ENCODE measurements at regions not wholly inside any gene's neighbourhood (a gene's known extent, or its start where the extent isn't known, plus 50 kb on each side); places are given as distances from the start of the nearest gene placed in this dataset.

- Histone ChIP-seq H3K9me2 (ENCODE audit: insufficient read depth, low read length) (no peaks in the 10 kb centered on the region), H2AFZ (ENCODE audit: low read length) (no peak overlapping the region), H3K4me3 (ENCODE audit: low read depth, low read length, poor library complexity, severe bottlenecking) (no peak overlapping the region), H3K4me1 (ENCODE audit: insufficient read depth, low read length, poor library complexity, severe bottlenecking) (no peaks in the 10 kb centered on the region), H3K9me3 (ENCODE audit: low read length) (no peaks in the 10 kb centered on the region), H4K20me1 (ENCODE audit: insufficient read depth, low read length) (no peaks in the 10 kb centered on the region), H3K36me3 (ENCODE audit: insufficient read depth, low read length) (no peaks in the 10 kb centered on the region), H3K4me2 (ENCODE audit: low read length) (no peak overlapping the region), H3K27ac (ENCODE audit: low read depth, low read length, poor library complexity, severe bottlenecking) (no peak overlapping the region), H3K79me2 (ENCODE audit: insufficient read depth, low read depth, low read length) (no peaks in the 10 kb centered on the region)
- no peak for TF ChIP-seq EZH2phosphoT487 (IDR thresholded peaks at IDR 0.05; ENCODE audit: borderline replicate concordance, low read depth, low read length)
- no peak for TF ChIP-seq CTCF (conservative IDR thresholded peaks at IDR 0.05; ENCODE audit: low read length)
- no peak for DNase-seq (ENCODE audit: low spot score)
- CTCF ChIA-PET (ENCODE audit: unreplicated experiment), result no interaction called here
- intact Hi-C loops (cut with micrococcal nuclease; ENCODE audit: unreplicated experiment), result no loop called here
- BruUV-seq (replicated peaks), result no TSS peak
- POLR2A ChIA-PET, result interaction anchor here (0.6 kb wide), 1 partner anchor 448 kb away, joined by 3 read pairs; no protein-coding TSS in a partner anchor
Observed at GRCh38 chr2:41420219-41420618, 627.6 kb upstream of the PKDCC start.

GRCh38 chr2:41420872-41421271 is 626.9 kb upstream of the PKDCC start:
- intact Hi-C loops (cut with micrococcal nuclease; ENCODE audit: unreplicated experiment), result no loop called here
- Histone ChIP-seq H4K20me1 (ENCODE audit: insufficient read depth, low read length) (no peaks in the 10 kb centered on the region), H3K27ac (ENCODE audit: low read depth, low read length, poor library complexity, severe bottlenecking) (no peak overlapping the region), H2AFZ (ENCODE audit: low read length) (no peak overlapping the region), H3K9me3 (ENCODE audit: low read length) (no peaks in the 10 kb centered on the region), H3K4me2 (ENCODE audit: low read length) (no peak overlapping the region), H3K4me1 (ENCODE audit: insufficient read depth, low read length, poor library complexity, severe bottlenecking) (no peaks in the 10 kb centered on the region), H3K36me3 (ENCODE audit: insufficient read depth, low read length) (no peaks in the 10 kb centered on the region), H3K4me3 (ENCODE audit: low read depth, low read length, poor library complexity, severe bottlenecking) (no peak overlapping the region), H3K9me2 (ENCODE audit: insufficient read depth, low read length) (no peaks in the 10 kb centered on the region), H3K79me2 (ENCODE audit: insufficient read depth, low read depth, low read length) (no peaks in the 10 kb centered on the region)
- ChIA-PET POLR2A (interaction anchor here (0.6 to 0.7 kb wide), 2 partner anchors 26 to 448 kb away, joined by 3 read pairs; no protein-coding TSS in a partner anchor), CTCF (ENCODE audit: unreplicated experiment) (no interaction called here)
- DNase-seq (ENCODE audit: low spot score), result no peak
- no TSS peak for BruUV-seq (replicated peaks)
- TF ChIP-seq CTCF (conservative IDR thresholded peaks at IDR 0.05; ENCODE audit: low read length), result no peak

- TF ChIP-seq CTCF (conservative IDR thresholded peaks at IDR 0.05; ENCODE audit: low read length), result no peak
- no peak for TF ChIP-seq EZH2phosphoT487 (IDR thresholded peaks at IDR 0.05; ENCODE audit: borderline replicate concordance, low read depth, low read length)
- Histone ChIP-seq H3K9me3 (ENCODE audit: low read length) (no peaks in the 10 kb centered on the region), H3K4me1 (ENCODE audit: insufficient read depth, low read length, poor library complexity, severe bottlenecking) (no peaks in the 10 kb centered on the region), H3K4me2 (ENCODE audit: low read length) (no peak overlapping the region), H3K27ac (ENCODE audit: low read depth, low read length, poor library complexity, severe bottlenecking) (no peak overlapping the region), H3K36me3 (ENCODE audit: insufficient read depth, low read length) (no peaks in the 10 kb centered on the region), H4K20me1 (ENCODE audit: insufficient read depth, low read length) (no peaks in the 10 kb centered on the region), H3K9me2 (ENCODE audit: insufficient read depth, low read length) (no peaks in the 10 kb centered on the region), H3K4me3 (ENCODE audit: low read depth, low read length, poor library complexity, severe bottlenecking) (no peak overlapping the region), H3K79me2 (ENCODE audit: insufficient read depth, low read depth, low read length) (no peaks in the 10 kb centered on the region), H2AFZ (ENCODE audit: low read length) (no peak overlapping the region)
- ChIA-PET POLR2A (interaction anchor here (0.6 to 0.8 kb wide), 2 partner anchors 33 to 72 kb away, joined by 4 to 6 read pairs; no protein-coding TSS in a partner anchor), CTCF (ENCODE audit: unreplicated experiment) (no interaction called here)
- no TSS peak for BruUV-seq (replicated peaks)
- DNase-seq (ENCODE audit: low spot score), result no peak
- intact Hi-C loops (cut with micrococcal nuclease; ENCODE audit: unreplicated experiment), result no loop called here
Observed at GRCh38 chr2:41431756-41432155, 616.1 kb upstream of the PKDCC start.
